ENCODE measurements at regions not wholly inside any gene's neighbourhood (a gene's known extent, or its start where the extent isn't known, plus 50 kb on each side); places are given as distances from the start of the nearest gene placed in this dataset.

- Mint-ChIP-seq H3K9me3 (peaks cover 0 to 2% of the 10 kb centered on the region in 2 donors), H3K36me3 (ENCODE audit: insufficient read depth in 2 of 2) (peaks cover 0 to 6% of the 10 kb centered on the region in 2 donors), H3K27ac (peak overlapping the region; percentile 92), H3K4me3 (peak overlapping the region; percentile 72), H3K4me1 (ENCODE audit: low read depth) (peaks cover 90% of the 10 kb centered on the region), H3K27me3 (ENCODE audit: low read depth) (no peaks in the 10 kb centered on the region)
- DNase-seq (peak; percentile 41 to 61), ATAC-seq (replicated peaks in 1 of 2) (peak; percentile 23 to 38)
Observed at GRCh38 chr10:110365356-110366143, 60.8 kb upstream of the SMNDC1 start.

DNA sequence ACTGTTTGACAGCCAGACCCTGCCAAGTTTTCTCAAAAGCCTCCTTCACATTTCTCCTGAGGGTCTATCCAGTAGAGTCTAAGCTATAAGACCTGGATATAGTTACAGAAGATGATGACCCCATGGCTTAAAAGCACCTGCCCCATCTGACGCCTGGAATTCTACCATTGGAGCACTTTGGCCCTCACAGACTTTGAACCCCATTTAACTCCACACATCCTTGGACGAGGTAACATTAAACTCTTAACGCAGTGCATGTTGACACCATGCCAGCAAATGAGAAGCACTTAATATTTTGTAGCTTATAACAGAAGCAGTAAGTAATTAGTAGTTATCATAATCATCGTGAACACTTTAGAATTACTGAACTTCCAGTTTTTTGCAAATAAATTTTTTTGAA is 61.9 kb upstream of the SMNDC1 start:
- Mint-ChIP-seq H3K36me3 (ENCODE audit: insufficient read depth in 2 of 2) (peaks cover 0 to 6% of the 10 kb centered on the region in 2 donors), H3K27me3 (ENCODE audit: low read depth) (no peaks in the 10 kb centered on the region), H3K27ac (peak overlapping the region; percentile 92), H3K9me3 (peaks cover 0 to 2% of the 10 kb centered on the region in 2 donors), H3K4me1 (ENCODE audit: low read depth) (peaks cover 87% of the 10 kb centered on the region), H3K4me3 (peak overlapping the region; percentile 22 to 72)
- no peak for ATAC-seq (replicated peaks in 1 of 2)
- DNase-seq = no peak

DNA sequence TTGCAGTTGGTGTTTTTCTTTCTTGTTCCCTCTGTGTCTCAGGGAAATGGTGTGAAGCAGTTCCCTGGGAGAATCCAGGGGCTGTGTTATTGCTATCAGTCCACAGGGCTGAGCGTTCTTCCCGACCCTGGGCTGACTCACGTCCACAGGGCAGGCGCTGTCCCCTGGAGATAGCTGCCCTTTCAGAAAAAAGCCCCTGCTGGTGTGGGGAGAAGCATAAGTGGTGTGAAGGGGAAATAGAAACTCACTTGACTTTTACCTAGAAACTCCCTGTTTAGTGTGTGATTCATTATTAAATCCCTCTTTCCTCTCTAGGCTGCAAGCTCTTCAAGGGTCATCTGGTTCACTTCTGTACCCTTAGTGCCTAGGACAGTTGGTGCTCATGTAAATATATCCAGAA is 63.3 kb upstream of the SMNDC1 start:
- Mint-ChIP-seq H3K9me3 (peaks cover 0 to 2% of the 10 kb centered on the region in 2 donors), H3K36me3 (ENCODE audit: insufficient read depth in 2 of 2) (peaks cover 0 to 3% of the 10 kb centered on the region in 2 donors), H3K4me1 (ENCODE audit: low read depth) (peaks cover 85% of the 10 kb centered on the region), H3K27ac (peak overlapping the region; percentile 92), H3K4me3 (peak overlapping the region; percentile 49 to 56), H3K27me3 (ENCODE audit: low read depth) (no peaks in the 10 kb centered on the region)
- peak in 1 of 2 donors; percentile 11 for ATAC-seq (replicated peaks in 1 of 2)
- peak in 1 of 2 donors; percentile 11 for DNase-seq

DNA sequence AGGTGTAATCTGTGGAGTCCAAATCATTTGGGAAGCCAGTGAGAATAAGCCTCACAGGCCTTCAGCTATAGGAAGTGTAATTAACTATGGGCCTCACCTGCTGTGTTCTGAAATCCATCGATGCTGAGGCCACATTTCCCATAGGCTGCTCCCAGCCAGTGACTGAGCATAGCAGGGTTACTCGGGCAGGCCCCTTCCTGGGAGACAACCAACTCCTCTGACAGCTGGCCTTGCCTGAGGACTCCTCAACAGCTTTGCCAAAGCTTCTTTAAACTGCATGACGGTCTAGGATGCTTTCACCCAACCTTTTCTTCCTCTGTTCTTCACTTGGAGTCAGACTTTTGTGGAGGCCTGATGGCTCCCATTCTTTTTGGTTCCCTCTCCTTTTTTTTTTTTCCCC is 63.8 kb upstream of the SMNDC1 start:
- H3K4me3 Mint-ChIP-seq = peak overlapping the region; percentile 49 to 56
- no peak for DNase-seq
- no peaks in the 10 kb centered on the region for H3K27me3 Mint-ChIP-seq (ENCODE audit: low read depth)
- peaks cover 0 to 1% of the 10 kb centered on the region in 2 donors for H3K36me3 Mint-ChIP-seq (ENCODE audit: insufficient read depth in 2 of 2)
- H3K27ac Mint-ChIP-seq = peak overlapping the region; percentile 92
- peaks cover 85% of the 10 kb centered on the region for H3K4me1 Mint-ChIP-seq (ENCODE audit: low read depth)
- no peak for ATAC-seq (replicated peaks in 1 of 2)
- H3K9me3 Mint-ChIP-seq = peaks cover 0 to 2% of the 10 kb centered on the region in 2 donors

DNA sequence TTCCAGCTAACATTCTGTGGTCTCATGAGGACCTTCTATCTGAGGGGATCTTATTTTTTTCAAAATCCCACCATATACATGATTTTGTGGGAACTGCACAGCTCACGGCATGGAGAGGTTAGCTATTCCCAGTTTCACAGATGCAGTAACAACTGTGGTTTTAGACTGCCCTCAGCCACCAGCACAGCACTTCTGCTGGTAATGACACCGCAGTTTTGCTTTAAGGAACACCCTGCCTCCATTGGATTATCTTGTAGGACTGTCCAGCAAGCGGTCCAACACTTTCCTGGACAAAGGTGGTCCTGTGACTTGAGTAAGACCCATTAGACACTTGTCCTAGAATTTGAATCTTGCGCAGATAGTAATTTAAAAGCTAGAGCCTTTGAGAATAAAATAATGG is 65.3 kb upstream of the SMNDC1 start:
- DNase-seq (no peak), ATAC-seq (replicated peaks in 1 of 2) (no peak)
- Mint-ChIP-seq H3K9me3 (peaks cover 0 to 2% of the 10 kb centered on the region in 2 donors), H3K4me3 (no peak overlapping the region), H3K36me3 (ENCODE audit: insufficient read depth in 2 of 2) (no peaks in the 10 kb centered on the region), H3K27me3 (ENCODE audit: low read depth) (no peaks in the 10 kb centered on the region), H3K4me1 (ENCODE audit: low read depth) (peaks cover 76% of the 10 kb centered on the region), H3K27ac (no peak overlapping the region)

GRCh38 chr10:110372656-110373055 is 67.9 kb upstream of the SMNDC1 start:
- ATAC-seq (replicated peaks in 1 of 2) = peak; percentile 65 to 72
- H3K27ac Mint-ChIP-seq = no peak overlapping the region
- no peaks in the 10 kb centered on the region for H3K36me3 Mint-ChIP-seq (ENCODE audit: insufficient read depth in 2 of 2)
- H3K9me3 Mint-ChIP-seq = no peaks in the 10 kb centered on the region
- DNase-seq = no peak
- H3K27me3 Mint-ChIP-seq (ENCODE audit: low read depth) = peaks cover 13% of the 10 kb centered on the region
- peak overlapping the region; percentile 15 to 48 for H3K4me3 Mint-ChIP-seq
- H3K4me1 Mint-ChIP-seq (ENCODE audit: low read depth) = peaks cover 62% of the 10 kb centered on the region

GRCh38 chr10:110373059-110373458 is 68.3 kb upstream of the SMNDC1 start:
- ATAC-seq (replicated peaks in 1 of 2) (peak; percentile 59 to 64), DNase-seq (no peak)
- H3K36me3 Mint-ChIP-seq (ENCODE audit: insufficient read depth in 2 of 2) = no peaks in the 10 kb centered on the region
- peaks cover 58% of the 10 kb centered on the region for H3K4me1 Mint-ChIP-seq (ENCODE audit: low read depth)
- peak overlapping the region; percentile 15 to 48 for H3K4me3 Mint-ChIP-seq
- H3K9me3 Mint-ChIP-seq = no peaks in the 10 kb centered on the region
- H3K27me3 Mint-ChIP-seq (ENCODE audit: low read depth) = peaks cover 14% of the 10 kb centered on the region
- H3K27ac Mint-ChIP-seq = peak overlapping the region; percentile 9

DNA sequence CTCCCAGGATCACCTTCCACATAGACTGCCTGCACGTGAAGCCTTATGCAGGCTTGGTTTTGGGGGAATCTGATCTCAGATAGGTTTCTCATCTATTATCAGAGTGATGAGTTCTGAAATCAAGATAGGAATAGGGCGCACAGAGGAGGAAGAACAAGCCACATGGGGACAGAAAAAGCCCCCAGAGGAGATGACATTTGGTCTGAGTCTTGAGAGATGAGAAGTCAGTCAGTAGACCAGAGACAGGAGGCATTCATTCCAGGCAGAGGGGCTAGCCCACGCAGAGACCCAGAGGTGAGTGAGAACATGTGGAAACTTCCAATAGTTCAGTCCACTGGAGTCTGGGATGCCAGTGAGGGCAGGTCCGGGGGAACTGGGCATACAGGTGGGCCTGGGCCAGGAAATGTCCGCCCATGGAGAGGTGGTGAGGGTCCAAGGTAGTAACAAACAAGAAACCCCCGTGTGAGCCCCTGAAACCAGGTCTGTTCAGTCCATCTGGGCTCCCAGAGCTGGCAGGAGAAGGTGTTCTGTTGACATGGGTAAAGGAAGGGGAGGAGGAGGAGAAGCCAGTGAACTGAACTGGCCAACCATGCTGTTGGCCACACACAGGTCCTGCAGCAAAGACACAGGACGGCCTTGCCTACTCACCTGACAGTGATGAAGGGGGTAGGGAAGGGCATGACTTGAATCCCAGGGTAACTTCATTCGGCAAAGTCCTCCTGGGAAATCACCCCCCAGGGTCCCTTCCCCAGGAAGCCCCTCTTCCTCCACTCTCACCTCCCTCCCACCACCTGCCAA is 69.3 kb upstream of the SMNDC1 start:
- Mint-ChIP-seq H3K27me3 (ENCODE audit: low read depth) (peaks cover 14% of the 10 kb centered on the region), H3K27ac (no peak overlapping the region), H3K4me3 (no peak overlapping the region), H3K9me3 (no peaks in the 10 kb centered on the region), H3K36me3 (ENCODE audit: insufficient read depth in 2 of 2) (no peaks in the 10 kb centered on the region), H3K4me1 (ENCODE audit: low read depth) (peaks cover 48% of the 10 kb centered on the region)
- ATAC-seq (replicated peaks in 1 of 2) (no peak), DNase-seq (no peak)

DNA sequence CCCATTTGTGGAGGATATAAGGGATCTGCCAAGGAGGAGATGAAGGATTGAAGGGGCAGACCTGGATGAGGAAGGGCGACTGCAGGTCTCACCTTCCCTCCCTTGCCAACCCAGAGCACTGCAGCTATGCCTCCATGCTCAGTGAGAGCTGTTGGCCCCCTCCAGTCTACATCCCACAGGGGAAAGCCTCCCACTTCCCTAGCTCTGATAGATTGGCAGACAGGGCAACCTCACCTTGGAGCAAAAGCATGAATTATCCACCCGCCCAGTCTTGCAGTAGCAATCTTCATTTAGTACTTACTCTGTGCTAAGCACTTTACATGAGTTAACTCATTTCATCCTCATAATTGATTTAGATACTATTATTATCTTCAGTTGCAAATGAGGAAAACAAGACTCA is 70.4 kb upstream of the SMNDC1 start:
- Mint-ChIP-seq H3K36me3 (ENCODE audit: insufficient read depth in 2 of 2) (no peaks in the 10 kb centered on the region), H3K9me3 (no peaks in the 10 kb centered on the region), H3K4me3 (no peak overlapping the region), H3K27ac (no peak overlapping the region), H3K27me3 (ENCODE audit: low read depth) (peaks cover 14% of the 10 kb centered on the region), H3K4me1 (ENCODE audit: low read depth) (peaks cover 42% of the 10 kb centered on the region)
- DNase-seq (no peak), ATAC-seq (replicated peaks in 1 of 2) (no peak)

GRCh38 chr10:110376021-110376766 is 71.5 kb upstream of the SMNDC1 start:
- Mint-ChIP-seq H3K36me3 (ENCODE audit: insufficient read depth in 2 of 2) (no peaks in the 10 kb centered on the region), H3K9me3 (no peaks in the 10 kb centered on the region), H3K4me3 (no peak overlapping the region), H3K27me3 (ENCODE audit: low read depth) (peaks cover 14% of the 10 kb centered on the region), H3K4me1 (ENCODE audit: low read depth) (peaks cover 45% of the 10 kb centered on the region), H3K27ac (no peak overlapping the region)
- ATAC-seq (replicated peaks in 1 of 2) = no peak
- DNase-seq = no peak

GRCh38 chr10:110376767-110377160 is 72.0 kb upstream of the SMNDC1 start:
- no peak for ATAC-seq (replicated peaks in 1 of 2)
- Mint-ChIP-seq H3K4me3 (no peak overlapping the region), H3K9me3 (no peaks in the 10 kb centered on the region), H3K27me3 (ENCODE audit: low read depth) (peaks cover 14% of the 10 kb centered on the region), H3K36me3 (ENCODE audit: insufficient read depth in 2 of 2) (no peaks in the 10 kb centered on the region), H3K27ac (peak overlapping the region; percentile 29), H3K4me1 (ENCODE audit: low read depth) (peaks cover 44% of the 10 kb centered on the region)
- DNase-seq = no peak

- Mint-ChIP-seq H3K4me1 (ENCODE audit: low read depth) (peaks cover 33% of the 10 kb centered on the region), H3K27ac (no peak overlapping the region), H3K36me3 (ENCODE audit: insufficient read depth in 2 of 2) (no peaks in the 10 kb centered on the region), H3K4me3 (no peak overlapping the region), H3K27me3 (ENCODE audit: low read depth) (peaks cover 14% of the 10 kb centered on the region), H3K9me3 (no peaks in the 10 kb centered on the region)
- ATAC-seq (replicated peaks in 1 of 2) (no peak), DNase-seq (no peak)
Observed at GRCh38 chr10:110378006-110378405, 73.3 kb upstream of the SMNDC1 start.
